ENCODE measurements at regions not wholly inside any gene's neighbourhood (a gene's known extent, or its start where the extent isn't known, plus 50 kb on each side); places are given as distances from the start of the nearest gene placed in this dataset.
"Not testable (repeated sequence)": the region's sequence is repeated elsewhere in the genome, so short reads cannot be mapped to it uniquely, and the experiment has no call there.

- DNase-seq, result no peak
These were observed 122.5 kb upstream of the WDR75 start for GRCh38 chr2:189318761-189319160.

- DNase-seq, result not testable (repeated sequence)
These were observed 121.8 kb upstream of the WDR75 start for GRCh38 chr2:189319424-189319823.

- no peak for DNase-seq
These were observed 113.1 kb upstream of the WDR75 start for GRCh38 chr2:189327879-189328847.

GRCh38 chr2:189328848-189329245 lies 112.4 kb upstream of the WDR75 start:
- DNase-seq, result no peak

DNA sequence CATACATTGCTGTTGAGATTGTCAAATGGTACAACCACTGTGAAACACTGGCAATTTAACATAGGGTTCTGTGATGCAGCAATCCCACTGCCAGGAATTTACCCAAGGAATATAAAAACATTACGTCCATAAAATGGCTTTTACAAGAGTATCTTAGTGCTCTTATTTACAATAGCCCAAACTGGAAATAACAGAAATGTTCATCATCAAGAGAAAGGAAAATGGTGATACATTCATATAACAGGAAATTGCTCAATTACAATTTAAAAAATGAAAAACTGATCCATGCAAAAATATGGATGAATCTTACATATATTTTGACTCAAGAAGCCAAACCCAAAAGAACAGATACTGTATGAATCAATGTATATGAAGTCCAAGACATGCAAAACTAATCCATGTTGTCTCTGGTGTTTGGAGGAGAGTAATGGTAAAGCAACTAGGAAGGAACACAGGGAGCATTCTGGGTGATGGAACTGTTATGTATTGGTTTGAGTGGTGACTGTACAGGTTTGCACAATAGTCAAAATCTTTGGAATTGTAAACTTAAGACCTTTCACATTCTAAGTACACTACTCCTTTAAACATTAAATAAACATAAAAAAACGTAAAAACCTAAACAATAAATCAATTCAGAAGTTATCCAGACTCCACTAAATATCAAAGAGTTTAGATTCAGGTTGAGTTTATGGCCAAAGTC lies 104.8 kb upstream of the WDR75 start:
- no peak for DNase-seq

DNA sequence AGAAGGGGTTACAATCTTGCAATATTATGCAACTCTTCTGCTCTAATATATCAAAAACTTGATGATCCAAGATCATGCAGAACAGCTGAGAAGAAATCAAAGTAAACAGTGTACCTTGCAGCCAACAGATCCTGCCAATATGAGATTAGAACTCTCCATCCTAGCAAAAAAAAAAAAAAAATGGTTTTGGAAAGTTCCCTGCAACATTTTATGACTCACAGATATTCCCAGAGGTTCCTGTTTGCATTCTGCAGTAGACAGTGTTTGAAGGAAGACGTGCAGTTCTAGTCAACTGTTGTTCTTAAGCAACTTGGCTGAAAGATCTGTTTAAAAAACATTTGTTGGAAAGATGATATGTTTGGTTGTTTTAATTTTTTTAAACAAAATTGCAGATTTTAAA lies 103.6 kb upstream of the WDR75 start:
- no peak for DNase-seq

DNA sequence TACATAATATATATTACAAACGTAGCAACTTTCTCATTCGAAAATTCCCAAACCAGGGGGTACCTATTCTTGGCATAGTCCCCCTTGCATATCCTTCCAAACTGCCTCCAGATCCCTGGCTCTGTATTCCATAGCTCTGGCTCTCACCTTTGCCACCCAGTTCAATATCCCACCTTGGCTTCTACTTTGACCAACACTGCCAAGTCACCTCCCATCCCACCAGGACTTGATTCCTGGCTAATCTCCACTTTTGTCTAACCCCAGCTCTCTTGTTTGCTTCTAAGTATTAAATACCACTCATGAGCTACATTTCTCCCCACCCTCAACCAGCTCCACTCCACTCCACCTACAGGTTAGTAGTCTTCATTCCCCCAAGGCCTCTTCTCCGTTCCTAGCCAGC lies 103.2 kb upstream of the WDR75 start:
- DNase-seq, result no peak

DNA sequence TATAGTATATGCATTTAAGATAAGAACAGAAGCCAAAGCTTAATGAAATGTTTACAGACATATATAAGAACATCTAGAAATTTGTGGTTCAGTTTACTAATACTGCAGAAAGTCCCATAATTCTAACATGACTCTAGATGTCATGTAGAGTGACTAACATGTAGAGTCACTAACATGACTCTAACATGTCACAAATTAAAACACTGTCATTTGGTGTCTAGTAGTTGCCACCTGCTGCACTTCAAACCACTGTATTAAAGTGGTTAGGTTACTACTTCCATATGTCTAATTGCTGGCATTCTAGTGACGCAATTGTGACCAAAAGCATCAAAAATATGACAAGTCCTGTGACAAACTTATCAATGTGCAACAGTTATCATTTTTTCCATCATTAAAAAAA lies 100.2 kb upstream of the WDR75 start:
- DNase-seq, result no peak

DNA sequence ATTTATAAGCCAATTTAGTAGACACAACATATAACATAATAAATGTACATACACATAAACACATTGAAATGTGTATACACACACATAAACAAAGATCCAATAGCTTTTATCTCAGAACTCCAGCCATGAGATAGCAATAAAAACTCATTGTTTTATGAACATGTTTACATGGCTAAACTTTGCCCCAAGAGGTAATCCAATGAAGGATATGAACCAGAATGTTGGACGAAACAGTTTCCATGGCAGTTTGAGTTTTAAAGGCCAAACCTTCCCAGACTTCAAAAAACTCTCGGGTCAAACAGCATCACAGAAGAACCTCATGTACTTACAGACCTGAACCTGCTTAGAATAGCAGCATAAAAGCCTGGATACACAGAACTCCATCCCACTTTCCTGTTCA lies 97.2 kb upstream of the WDR75 start:
- no peak for DNase-seq

GRCh38 chr2:189347540-189347939 lies 93.7 kb upstream of the WDR75 start:
- no peak for DNase-seq

- DNase-seq, result no peak
These were observed 92.9 kb upstream of the WDR75 start for GRCh38 chr2:189348369-189348768.

GRCh38 chr2:189350540-189351209 lies 90.6 kb upstream of the WDR75 start:
- no peak for DNase-seq

DNA sequence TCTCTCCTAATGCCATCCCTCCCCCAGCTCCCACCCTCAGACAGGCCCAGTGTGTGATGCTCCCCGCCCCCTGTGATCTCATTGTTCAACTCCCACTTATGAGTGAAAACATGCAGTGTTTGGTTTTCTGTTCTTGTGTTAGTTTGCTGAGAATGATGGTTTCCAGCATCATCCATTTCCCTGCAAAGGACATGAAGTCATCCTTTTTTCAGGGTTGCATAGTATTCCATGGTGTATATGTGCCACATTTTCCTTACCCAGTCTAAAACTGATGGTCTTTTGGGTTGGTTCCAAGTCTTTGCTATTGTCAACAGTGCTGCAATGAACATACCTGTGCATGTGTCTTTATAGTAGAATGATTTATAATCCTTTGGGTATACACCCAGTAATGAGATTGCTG lies 89.3 kb upstream of the WDR75 start:
- DNase-seq, result not testable (repeated sequence)

GRCh38 chr2:189357375-189357774 lies 83.9 kb upstream of the WDR75 start:
- DNase-seq, result not testable (repeated sequence)

- DNase-seq, result no peak
These were observed 80.4 kb upstream of the WDR75 start for GRCh38 chr2:189360861-189361260.

DNA sequence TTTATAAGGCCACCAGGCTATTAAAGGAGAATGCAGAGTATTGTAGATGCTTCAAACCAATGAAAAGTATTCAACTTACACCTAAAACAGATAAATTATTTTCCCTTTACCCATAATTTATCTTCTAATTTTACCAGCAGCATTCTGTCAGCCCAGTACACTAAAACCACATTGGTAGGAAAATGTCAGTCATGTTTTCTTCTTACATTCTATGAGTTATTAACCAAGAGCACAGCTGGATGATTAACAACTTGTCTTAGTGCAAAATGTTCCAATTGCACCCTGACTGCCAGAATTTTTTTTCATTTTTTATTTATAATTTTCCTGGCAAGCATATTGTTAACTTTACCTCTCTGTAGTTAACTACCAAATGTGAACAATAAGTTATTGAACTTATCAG lies 79.0 kb upstream of the WDR75 start:
- no peak for DNase-seq

GRCh38 chr2:189363559-189363958 lies 77.7 kb upstream of the WDR75 start:
- no peak for DNase-seq

DNA sequence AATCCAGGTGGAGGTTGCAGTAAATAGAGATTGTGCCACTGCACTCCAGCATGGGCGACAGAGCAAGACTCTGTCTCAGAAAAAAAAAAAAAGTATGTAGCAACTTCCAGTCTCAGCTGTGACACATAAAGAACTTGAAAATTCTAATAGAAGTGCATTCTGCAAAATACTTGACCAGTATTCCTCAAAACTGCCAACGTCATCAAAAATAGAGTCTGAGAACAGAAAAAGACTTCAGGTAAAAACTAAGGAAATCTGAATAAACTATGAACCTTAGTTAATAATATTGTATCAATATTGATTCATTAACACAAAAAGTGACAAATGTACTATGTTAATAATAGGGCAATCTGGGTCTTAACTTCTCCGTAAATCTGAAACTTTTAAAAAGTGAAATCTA lies 76.7 kb upstream of the WDR75 start:
- DNase-seq, result no peak

DNA sequence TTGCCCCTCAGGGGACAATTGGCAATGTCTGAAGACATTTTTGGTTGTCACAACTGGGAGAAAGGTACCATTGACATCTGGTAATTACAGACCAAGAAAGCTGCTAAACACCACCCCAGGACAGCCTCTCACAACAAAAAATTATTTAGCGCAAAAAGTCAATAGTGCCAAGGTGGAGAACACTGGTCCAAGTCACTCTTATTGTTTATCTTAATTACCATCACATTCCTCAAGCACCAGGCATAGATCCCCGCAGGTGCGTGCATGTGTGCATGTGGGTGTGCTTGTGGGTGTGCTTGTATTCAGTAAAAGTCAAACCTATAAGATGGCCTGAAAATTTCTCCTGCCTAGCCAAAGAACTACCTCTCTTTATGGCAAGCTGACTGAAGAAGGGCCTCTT lies 74.9 kb upstream of the WDR75 start:
- DNase-seq, result no peak

DNA sequence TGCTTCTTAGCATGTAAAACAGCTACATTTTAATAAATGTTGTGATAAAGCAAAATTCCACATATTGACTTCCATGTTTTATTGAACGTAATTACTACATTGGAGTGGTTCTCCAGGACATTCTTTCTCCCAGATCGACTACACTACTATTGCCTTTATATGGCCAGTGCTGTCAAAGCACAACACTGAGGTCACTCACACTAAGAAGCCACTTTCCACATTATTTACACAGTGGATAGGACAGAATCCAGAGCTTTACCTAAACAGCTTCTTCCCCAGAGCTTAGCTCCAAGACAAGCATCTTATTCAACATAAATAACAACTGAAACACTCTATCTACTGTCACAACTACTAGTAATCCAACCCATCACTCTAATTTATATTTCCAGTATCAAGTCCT lies 73.9 kb upstream of the WDR75 start:
- DNase-seq, result no peak

GRCh38 chr2:189369566-189369965 lies 71.7 kb upstream of the WDR75 start:
- DNase-seq, result no peak

DNA sequence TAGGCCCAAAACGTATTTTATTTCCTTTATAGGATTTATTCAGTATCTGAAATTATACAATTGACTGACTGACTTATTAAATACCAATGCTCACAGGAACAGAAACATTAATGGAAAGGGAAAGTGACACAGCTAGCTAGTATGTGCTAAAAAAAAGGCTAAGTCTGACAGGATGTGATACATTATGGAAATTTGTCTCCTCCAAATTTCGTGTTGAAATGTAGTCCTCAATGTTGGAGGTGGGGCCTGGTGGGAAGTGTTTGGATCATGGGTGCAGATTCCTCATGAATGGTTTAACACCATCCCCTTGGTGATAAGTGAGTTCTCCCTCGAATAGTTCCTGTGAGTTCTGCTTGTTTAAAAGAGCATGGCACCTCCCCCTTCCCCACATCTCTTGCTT lies 70.6 kb upstream of the WDR75 start:
- DNase-seq, result no peak

- no peak for DNase-seq
These were observed 68.5 kb upstream of the WDR75 start for GRCh38 chr2:189372688-189373257.

All from GOT3 (cell line).